Body of pancreas (tissue), 4 donors: ENCODE measurements at regions not wholly inside any gene's neighbourhood (a gene's known extent, or its start where the extent isn't known, plus 50 kb on each side); places are given as distances from the start of the nearest gene placed in this dataset.
"Not testable (repeated sequence)": the region's sequence is repeated elsewhere in the genome, so short reads cannot be mapped to it uniquely, and the experiment has no call there.

Experiments used
- ATAC-seq: fragments of 150-250 bp; one replicate; pipeline ENCODE4 v1.9.1; 2016
- DNase-seq, 4 donors: peaks; one replicate each; pipeline ENCODE4 v3.0.0-alpha.2; 2019
- H3K27ac ChIP-seq, 4 donors: fragments of 200-600 bp; sonication (generic); 1 replicate in 3 of 4; 2 replicates in 1 of 4; pipeline versions ENCODE4 v1.5.1 to v1.6.1; 2016 to 2019; ENCODE audit warnings: mild to moderate bottlenecking in 1 of 4, mixed read lengths in 1 of 4, moderate library complexity in 1 of 4
- H3K27me3 ChIP-seq, 2 donors: fragments of 200-600 bp; sonication (generic); one replicate each; pipeline ENCODE4 v1.6.0; 2016; ENCODE audit warnings: mild to moderate bottlenecking in 1 of 2
- H3K36me3 ChIP-seq, 2 donors: fragments of 200-600 bp; sonication (generic); replicated peaks in 1 of 2; 2 replicates each; pipeline ENCODE4 v1.5.1; 2016; ENCODE audit warnings: low read depth in 2 of 2; ENCODE audit not compliant: insufficient read depth in 1 of 2
- H3K4me1 ChIP-seq: fragments of 200-600 bp; sonication (generic); one replicate; pipeline ENCODE4 v1.6.0; 2016
- H3K4me3 ChIP-seq, 2 donors: fragments of 200-600 bp; sonication (generic); 1 replicate in 1 of 2; 2 replicates in 1 of 2; pipeline ENCODE4 v1.5.1; 2016 to 2019
- H3K9me3 ChIP-seq, 3 donors: fragments of 200-600 bp; sonication (generic); 1 replicate in 2 of 3; 2 replicates in 1 of 3; pipeline ENCODE4 v1.5.1; 2016
- CTCF ChIP-seq, 7 experiments: fragments of 450-650 bp in 4 of 7; fragments of 200-600 bp in 3 of 7; sonication (generic) in 3 of 7; IDR thresholded peaks; one replicate each; pipeline ENCODE4 v1.5.1; 2016 to 2019; ENCODE audit warnings: antibody characterized with exemption in 7 of 7
- POLR2A ChIP-seq, 3 donors: fragments of 450-650 bp; IDR thresholded peaks; one replicate each; pipeline ENCODE4 v1.6.1; 2016; ENCODE audit warnings: antibody characterized with exemption in 3 of 3, mild to moderate bottlenecking in 2 of 3
- WGBS, 2 donors: methylation state at CpG; one replicate each; pipeline ENCODE4 v1.1.5; 2017; 5-methylcytosine and 5-hydroxymethylcytosine counted together
- intact Hi-C: fragments of 100-400 bp; cut with DNase I; formaldehyde crosslinking; loops from one replicate; pipeline ENCODE4 v1.15.1; 2023

DNA sequence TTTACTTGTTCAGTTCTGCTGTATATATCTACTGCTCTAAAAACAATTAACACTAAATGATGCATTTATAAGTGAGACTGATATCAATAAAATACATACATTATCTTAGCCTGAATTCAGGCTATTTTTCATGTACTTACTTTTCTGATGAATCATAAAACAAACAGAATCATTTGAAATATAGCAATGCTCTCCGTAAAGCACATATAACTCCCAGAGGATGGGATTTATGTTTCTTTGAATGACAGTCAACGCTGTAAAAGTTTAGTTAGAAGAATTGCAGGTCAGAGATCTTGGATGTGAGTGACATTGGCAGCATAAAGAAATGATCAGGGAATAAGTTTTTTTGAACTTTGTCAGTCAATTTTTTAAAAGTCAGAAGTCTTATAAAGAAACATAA, 740.2 kb upstream of the NOVA1 start:
- intact Hi-C loops = no loop called here
- H3K27ac ChIP-seq = no peak overlapping the region
- H3K36me3 ChIP-seq = no peaks in the 10 kb centered on the region
- WGBS, 2 donors = 57 to 64% methylated on average over 2 of the region's 2 CpGs
- TF ChIP-seq POLR2A (IDR thresholded peaks at IDR 0.05) (no peak), CTCF (IDR thresholded peaks at IDR 0.05) (no peak)
- no peak for DNase-seq
- H3K27me3 ChIP-seq = no peaks in the 10 kb centered on the region
- H3K9me3 ChIP-seq = no peaks in the 10 kb centered on the region
- H3K4me1 ChIP-seq = no peaks in the 10 kb centered on the region
- ATAC-seq = no peak
- H3K4me3 ChIP-seq = no peak overlapping the region

GRCh38 chr14:27363036-27363435, 765.2 kb upstream of the NOVA1 start:
- H3K4me3 ChIP-seq, H3K36me3 ChIP-seq, H3K4me1 ChIP-seq, H3K9me3 ChIP-seq, H3K27me3 ChIP-seq, H3K27ac ChIP-seq, DNase-seq, intact Hi-C loops, ATAC-seq: not testable (repeated sequence)
- WGBS, 2 donors = 62 to 83% methylated on average over 4 to 8 of the region's 8 CpGs

- Histone ChIP-seq H3K36me3 (no peaks in the 10 kb centered on the region), H3K4me1 (no peaks in the 10 kb centered on the region), H3K27ac (no peak overlapping the region), H3K9me3 (no peaks in the 10 kb centered on the region), H3K27me3 (no peaks in the 10 kb centered on the region), H3K4me3 (no peak overlapping the region)
- TF ChIP-seq POLR2A (IDR thresholded peaks at IDR 0.05) (no peak), CTCF (IDR thresholded peaks at IDR 0.05) (no peak)
- WGBS, 2 donors = 78% methylated on average over 5 of the region's 5 CpGs
- no peak for DNase-seq
- intact Hi-C loops = no loop called here
- no peak for ATAC-seq
These were observed 768.8 kb upstream of the NOVA1 start for GRCh38 chr14:27366596-27366995.

- no peaks in the 10 kb centered on the region for H3K4me1 ChIP-seq
- H3K36me3 ChIP-seq = no peaks in the 10 kb centered on the region
- TF ChIP-seq CTCF (IDR thresholded peaks at IDR 0.05) (no peak), POLR2A (IDR thresholded peaks at IDR 0.05) (no peak)
- H3K27me3 ChIP-seq = no peaks in the 10 kb centered on the region
- 81 to 83% methylated on average over 1 of the region's 1 CpG for WGBS, 2 donors
- DNase-seq = no peak
- no peak overlapping the region for H3K27ac ChIP-seq
- intact Hi-C loops = no loop called here
- H3K9me3 ChIP-seq = no peaks in the 10 kb centered on the region
- ATAC-seq = no peak
- H3K4me3 ChIP-seq = no peak overlapping the region
These were observed 769.5 kb upstream of the NOVA1 start for GRCh38 chr14:27367345-27367744.

- H3K36me3 ChIP-seq = no peaks in the 10 kb centered on the region
- DNase-seq (no peak), ATAC-seq (no peak)
- H3K27ac ChIP-seq = no peak overlapping the region
- H3K9me3 ChIP-seq = no peaks in the 10 kb centered on the region
- H3K27me3 ChIP-seq = no peaks in the 10 kb centered on the region
- TF ChIP-seq POLR2A (IDR thresholded peaks at IDR 0.05) (no peak), CTCF (IDR thresholded peaks at IDR 0.05) (no peak)
- intact Hi-C loops = no loop called here
- no peaks in the 10 kb centered on the region for H3K4me1 ChIP-seq
- 60 to 78% methylated on average over 1 of the region's 1 CpG for WGBS, 2 donors
- no peak overlapping the region for H3K4me3 ChIP-seq
These were observed 772.2 kb upstream of the NOVA1 start for GRCh38 chr14:27370074-27370473.
